IMR-90 (cell line): ENCODE measurements at regions not wholly inside any gene's neighbourhood (a gene's known extent, or its start where the extent isn't known, plus 50 kb on each side); places are given as distances from the start of the nearest gene placed in this dataset.

Experiments
- ATAC-seq: fragments of 200-7000 bp; cut with Tn5 transposase; 2 replicates; pipeline ENCODE4 v1.9.1; 2020; ENCODE audit warnings: low read depth, mild to moderate bottlenecking, moderate library complexity
- BruUV-seq: library from RNA; stranded (reverse); fragments of 400-500 nt; replicated peaks from 2 replicates; lab custom pipeline; 2021; lab: Mats Ljungman, UMichigan
- CTCF ChIA-PET: fragments of 300-600 bp; formaldehyde crosslinking; extraction: SDS; loops from one replicate; lab custom pipeline; 2021; ENCODE audit warnings: antibody characterized with exemption; lab: Yijun Ruan, JAX
- POLR2A ChIA-PET: fragments of 300-600 bp; sonication (Branson Sonifier 250); formaldehyde crosslinking; loops from one replicate; lab custom pipeline; 2022; ENCODE audit warnings: antibody characterized with exemption; ENCODE audit not compliant: unreplicated experiment; lab: Charles Lee
- DNase-seq: peaks from one replicate; pipeline ENCODE4 v3.0.0; 2013
- H2AFZ ChIP-seq: replicated peaks from 2 replicates; pipeline ENCODE3; 2013; ENCODE audit warnings: low read length, mild to moderate bottlenecking; ENCODE audit not compliant: poor library complexity
- H2AK5ac ChIP-seq: 2 replicates; pipeline ENCODE4 v1.6.1; 2013; ENCODE audit warnings: low read depth, low read length, inconsistent platforms
- H2AK9ac ChIP-seq: replicated peaks from 2 replicates; pipeline ENCODE3; 2013; ENCODE audit warnings: mild to moderate bottlenecking, low read depth, low read length, moderate library complexity; ENCODE audit not compliant: poor library complexity
- H2BK120ac ChIP-seq: 2 replicates; pipeline ENCODE4 v1.6.1; 2013; ENCODE audit warnings: low read depth, low read length, inconsistent platforms
- H2BK15ac ChIP-seq: 3 replicates; pipeline ENCODE4 v1.6.1; 2013; ENCODE audit warnings: low read depth, low read length, inconsistent platforms
- H2BK20ac ChIP-seq: 2 replicates; pipeline ENCODE4 v1.6.1; 2013; ENCODE audit warnings: low read depth, mild to moderate bottlenecking, inconsistent platforms, low read length, moderate library complexity
- H2BK5ac ChIP-seq: 2 replicates; pipeline ENCODE4 v1.6.1; 2013; ENCODE audit warnings: mild to moderate bottlenecking, low read depth, low read length, inconsistent platforms; ENCODE audit not compliant: poor library complexity, severe bottlenecking
- H3K14ac ChIP-seq: replicated peaks from 2 replicates; pipeline ENCODE4 v1.6.1; 2013; ENCODE audit warnings: low read depth, low read length, inconsistent platforms
- H3K18ac ChIP-seq: 2 replicates; pipeline ENCODE4 v1.6.1; 2013; ENCODE audit warnings: low read depth, low read length, control low read depth
- H3K23ac ChIP-seq: 2 replicates; pipeline ENCODE4 v1.6.1; 2013; ENCODE audit warnings: low read depth, low read length, inconsistent platforms
- H3K27ac ChIP-seq: 2 replicates; pipeline ENCODE4 v1.5.1; 2013; ENCODE audit warnings: mild to moderate bottlenecking, control low read depth, low read length; ENCODE audit not compliant: insufficient read depth
- H3K27me3 ChIP-seq: 2 replicates; pipeline ENCODE4 v1.6.1; 2013; ENCODE audit warnings: low read length; ENCODE audit not compliant: control insufficient read depth, insufficient read depth
- H3K36me3 ChIP-seq: 2 replicates; pipeline ENCODE4 v1.6.1; 2013; ENCODE audit warnings: low read length, mixed read lengths; ENCODE audit not compliant: control insufficient read depth, insufficient read depth
- H3K4ac ChIP-seq: 2 replicates; pipeline ENCODE4 v1.6.1; 2013; ENCODE audit warnings: low read depth, low read length, inconsistent platforms
- H3K4me1 ChIP-seq: 2 replicates; pipeline ENCODE4 v1.6.1; 2013; ENCODE audit warnings: low read length, mixed read lengths; ENCODE audit not compliant: control insufficient read depth, insufficient read depth
- H3K4me2 ChIP-seq: 2 replicates; pipeline ENCODE4 v1.6.1; 2013; ENCODE audit warnings: low read depth, mild to moderate bottlenecking, control low read depth, low read length, moderate library complexity
- H3K4me3 ChIP-seq: 2 replicates; pipeline ENCODE4 v1.5.1; 2013; ENCODE audit warnings: low read depth, mild to moderate bottlenecking, control low read depth, low read length, moderate library complexity; ENCODE audit not compliant: insufficient read depth
- H3K56ac ChIP-seq: 2 replicates; pipeline ENCODE4 v1.6.1; 2013; ENCODE audit warnings: low read length, inconsistent platforms; ENCODE audit not compliant: insufficient read depth; ENCODE audit errors: extremely low read depth
- H3K79me1 ChIP-seq, 2 experiments: 2 replicates each; pipeline ENCODE4 v1.6.1; 2013; ENCODE audit warnings: low read length in 2 of 2, inconsistent platforms in 1 of 2, low read depth in 1 of 2
- H3K9ac ChIP-seq: 2 replicates; pipeline ENCODE4 v1.6.1; 2013; ENCODE audit warnings: low read depth, low read length, control low read depth
- H3K9me1 ChIP-seq: 2 replicates; pipeline ENCODE4 v1.6.1; 2013; ENCODE audit warnings: low read length, inconsistent platforms; ENCODE audit not compliant: insufficient read depth
- H3K9me3 ChIP-seq: 2 replicates; pipeline ENCODE4 v1.6.1; 2013; ENCODE audit warnings: low read length; ENCODE audit not compliant: control insufficient read depth, insufficient read depth
- H4K20me1 ChIP-seq: 2 replicates; pipeline ENCODE4 v1.6.1; 2013; ENCODE audit warnings: low read length, inconsistent platforms; ENCODE audit not compliant: insufficient read depth
- H4K5ac ChIP-seq: 2 replicates; pipeline ENCODE4 v1.6.1; 2013; ENCODE audit warnings: mild to moderate bottlenecking, low read depth, low read length, control low read depth
- H4K8ac ChIP-seq, 2 experiments: 2 replicates each; pipeline ENCODE4 v1.6.1; 2013; ENCODE audit warnings: low read depth in 2 of 2, low read length in 2 of 2, control low read depth in 1 of 2, inconsistent platforms in 1 of 2
- H4K91ac ChIP-seq: 2 replicates; pipeline ENCODE4 v1.6.1; 2013; ENCODE audit warnings: low read depth, low read length, inconsistent platforms; ENCODE audit not compliant: insufficient read depth
- RCOR1 ChIP-seq: IDR thresholded peaks from 2 replicates; pipeline ENCODE4 v1.6.1; 2012; ENCODE audit warnings: mild to moderate bottlenecking, low read length, improper control_type of control experiment; ENCODE audit not compliant: insufficient replicate concordance
- SMC3 ChIP-seq: fragments of 150-350 bp; IDR thresholded peaks from 2 replicates; pipeline ENCODE4 v1.6.1; 2016; ENCODE audit warnings: low read depth, mild to moderate bottlenecking, antibody characterized with exemption, low read length, moderate library complexity
- WGBS, 2 experiments: methylation state at CpG; one replicate each; pipeline versions ENCODE4 v1.1.5 to v1.1.7; 2013; ENCODE audit warnings: missing lambda C conversion rate in 2 of 2; ENCODE audit not compliant: insufficient read length in 1 of 2; ENCODE audit errors: extremely low coverage in 2 of 2; 5-methylcytosine and 5-hydroxymethylcytosine counted together
- dilution Hi-C: fragments of 300-500 bp; cut with HindIII; formaldehyde crosslinking; loops from one replicate; pipeline ENCODE4 v1.14.3; 2018; ENCODE audit warnings: low sequenced_read_pairs; ENCODE audit not compliant: unreplicated experiment
- in situ Hi-C: fragments of 300-500 bp; cut with MboI; formaldehyde crosslinking; loops from 3 replicates; pipeline ENCODE4 v1.14.3; 2019; ENCODE audit warnings: low sequenced_read_pairs, inconsistent platforms, mixed read lengths
- intact Hi-C: fragments of 100-400 bp; cut with micrococcal nuclease; formaldehyde crosslinking; loops from 2 replicates; pipeline ENCODE4 v1.10.0; 2022

- Histone ChIP-seq H3K18ac (no peak overlapping the region), H4K20me1 (no peaks in the 10 kb centered on the region), H3K4me2 (no peak overlapping the region), H4K8ac (no peak overlapping the region), H3K79me1 (no peaks in the 10 kb centered on the region), H3K27ac (no peak overlapping the region), H3K27me3 (no peaks in the 10 kb centered on the region), H4K91ac (no peak overlapping the region), H3K23ac (no peak overlapping the region), H3K9me1 (no peaks in the 10 kb centered on the region), H2AK5ac (no peak overlapping the region), H3K9me3 (no peaks in the 10 kb centered on the region), H3K4me3 (no peak overlapping the region), H3K4ac (no peak overlapping the region), H3K9ac (no peak overlapping the region), H3K36me3 (no peaks in the 10 kb centered on the region), H2AK9ac (no peak overlapping the region), H2BK5ac (no peak overlapping the region), H2BK120ac (no peak overlapping the region), H3K4me1 (no peaks in the 10 kb centered on the region), H4K5ac (no peak overlapping the region), H2AFZ (no peak overlapping the region), H3K56ac (no peak overlapping the region), H2BK15ac (no peak overlapping the region), H3K14ac (no peak overlapping the region), H2BK20ac (no peak overlapping the region)
- no CpG with 5 or more reads among the region's 3 CpGs for WGBS, 2 experiments
- in situ Hi-C loops, result no loop called here
- intact Hi-C loops, result no loop called here
- ChIA-PET POLR2A (no interaction called here), CTCF (no interaction called here)
- ATAC-seq, result no peak
- dilution Hi-C loops, result no loop called here
- no peak for TF ChIP-seq SMC3
- TF ChIP-seq RCOR1, result no peak
- BruUV-seq, result no TSS peak
- DNase-seq, result no peak
Observed at GRCh38 chr2:147621656-147622197, 223.1 kb upstream of the ACVR2A start.
